ENCODE measurements at regions not wholly inside any gene's neighbourhood (a gene's known extent, or its start where the extent isn't known, plus 50 kb on each side); places are given as distances from the start of the nearest gene placed in this dataset.
"Not testable (repeated sequence)": the region's sequence is repeated elsewhere in the genome, so short reads cannot be mapped to it uniquely, and the experiment has no call there.

- ChIA-PET CTCF (no interaction called here), POLR2A (no interaction called here)
- TF ChIP-seq CTCF (IDR thresholded peaks at IDR 0.05; ENCODE audit: insufficient read depth, low read depth, low read length) = no peak
- DNase-seq (ENCODE audit: low read depth) = no peak
- Histone ChIP-seq H3K27me3 (ENCODE audit: control insufficient read depth, insufficient read depth, low read length) (no peaks in the 10 kb centered on the region), H3K36me3 (ENCODE audit: control insufficient read depth, insufficient read depth, low read length) (no peaks in the 10 kb centered on the region), H3K4me3 (ENCODE audit: low read depth, low read length) (no peak overlapping the region)
Measured at GRCh38 chrX:42188730-42189129, 265.4 kb upstream of the CASK start.

DNA sequence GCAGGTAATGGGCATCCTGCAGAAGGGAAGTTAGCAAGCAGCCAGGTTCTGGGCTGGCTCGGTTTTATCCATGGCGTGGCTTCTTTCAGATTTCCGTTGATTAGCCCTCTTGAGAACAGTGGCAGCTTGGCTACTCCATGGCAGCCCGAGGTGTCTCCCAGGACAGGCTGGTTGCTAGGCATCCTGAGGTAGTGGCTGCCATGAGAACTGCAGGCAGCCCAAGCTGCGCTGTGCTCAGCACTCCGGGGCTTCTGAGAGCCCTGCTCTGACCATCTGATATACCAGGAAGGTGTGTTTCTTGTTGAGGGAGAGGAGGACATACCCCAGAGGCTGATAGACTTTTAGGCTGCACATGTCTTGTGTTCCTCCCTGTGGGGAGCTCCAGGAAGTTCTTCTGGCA, 253.4 kb upstream of the CASK start:
- DNase-seq (ENCODE audit: low read depth) = no peak
- Histone ChIP-seq H3K4me3 (ENCODE audit: low read depth, low read length) (no peak overlapping the region), H3K36me3 (ENCODE audit: control insufficient read depth, insufficient read depth, low read length) (no peaks in the 10 kb centered on the region), H3K27me3 (ENCODE audit: control insufficient read depth, insufficient read depth, low read length) (no peaks in the 10 kb centered on the region)
- TF ChIP-seq CTCF (IDR thresholded peaks at IDR 0.05; ENCODE audit: insufficient read depth, low read depth, low read length) = no peak
- ChIA-PET POLR2A (no interaction called here), CTCF (no interaction called here)

- no peak for TF ChIP-seq CTCF (IDR thresholded peaks at IDR 0.05; ENCODE audit: insufficient read depth, low read depth, low read length)
- CTCF ChIA-PET = interaction anchor here (0.6 kb wide), 1 partner anchor 23 kb away, joined by 3 read pairs; no protein-coding TSS in a partner anchor
- no peak for DNase-seq (ENCODE audit: low read depth)
- no peaks in the 10 kb centered on the region for H3K27me3 ChIP-seq (ENCODE audit: control insufficient read depth, insufficient read depth, low read length)
- no peaks in the 10 kb centered on the region for H3K36me3 ChIP-seq (ENCODE audit: control insufficient read depth, insufficient read depth, low read length)
- POLR2A ChIA-PET = no interaction called here
- no peak overlapping the region for H3K4me3 ChIP-seq (ENCODE audit: low read depth, low read length)
Measured at GRCh38 chrX:42175843-42176242, 252.5 kb upstream of the CASK start.

GRCh38 chrX:42157923-42158322, 234.6 kb upstream of the CASK start:
- H3K36me3 ChIP-seq (ENCODE audit: control insufficient read depth, insufficient read depth, low read length); H3K27me3 ChIP-seq (ENCODE audit: control insufficient read depth, insufficient read depth, low read length); H3K4me3 ChIP-seq (ENCODE audit: low read depth, low read length); POLR2A ChIA-PET; CTCF ChIA-PET; DNase-seq (ENCODE audit: low read depth): not testable (repeated sequence)

DNA sequence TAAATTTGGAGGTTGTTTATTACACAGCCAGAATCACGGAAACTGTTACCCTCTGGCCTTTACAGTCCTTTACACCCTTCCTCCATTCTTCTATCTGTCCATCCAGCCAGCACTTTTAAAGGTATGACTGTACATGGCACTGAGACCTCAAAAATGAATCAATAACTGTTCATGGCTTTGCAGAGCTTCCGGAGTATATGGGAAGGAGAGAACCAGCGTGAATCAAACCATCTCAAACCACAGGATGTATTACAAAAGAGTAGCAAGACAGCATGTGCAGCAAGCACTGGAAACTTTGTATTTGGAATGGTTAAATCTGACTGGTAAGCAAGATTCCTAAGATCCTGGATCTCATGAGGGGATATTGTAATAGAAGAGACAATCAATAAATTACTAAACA, 228.5 kb upstream of the CASK start:
- DNase-seq (ENCODE audit: low read depth) = no peak
- ChIA-PET POLR2A (no interaction called here), CTCF (no interaction called here)
- H3K4me3 ChIP-seq (ENCODE audit: low read depth, low read length) = no peak overlapping the region
- H3K27me3 ChIP-seq (ENCODE audit: control insufficient read depth, insufficient read depth, low read length) = no peaks in the 10 kb centered on the region
- H3K36me3 ChIP-seq (ENCODE audit: control insufficient read depth, insufficient read depth, low read length) = no peaks in the 10 kb centered on the region
- no peak for TF ChIP-seq CTCF (IDR thresholded peaks at IDR 0.05; ENCODE audit: insufficient read depth, low read depth, low read length)

- POLR2A ChIA-PET = no interaction called here
- Histone ChIP-seq H3K27me3 (ENCODE audit: control insufficient read depth, insufficient read depth, low read length) (no peaks in the 10 kb centered on the region), H3K36me3 (ENCODE audit: control insufficient read depth, insufficient read depth, low read length) (no peaks in the 10 kb centered on the region), H3K4me3 (ENCODE audit: low read depth, low read length) (no peak overlapping the region)
- CTCF ChIA-PET = no interaction called here
- DNase-seq (ENCODE audit: low read depth) = no peak
- TF ChIP-seq CTCF (IDR thresholded peaks at IDR 0.05; ENCODE audit: insufficient read depth, low read depth, low read length) = no peak
Measured at GRCh38 chrX:42149765-42150164, 226.4 kb upstream of the CASK start.

All from BJ (cell line).